ELF-1 (cell line): ENCODE measurements at regions not wholly inside any gene's neighbourhood (a gene's known extent, or its start where the extent isn't known, plus 50 kb on each side); places are given as distances from the start of the nearest gene placed in this dataset.

Source experiments
- DNase-seq: peaks from one replicate; pipeline ENCODE4 v3.0.0-alpha.2; 2016; ENCODE audit warnings: low read depth, low spot score

GRCh38 chr3:110793611-110794010 is 278.0 kb upstream of the NECTIN3 start:
- DNase-seq: no peak

GRCh38 chr3:110795163-110795562 is 276.5 kb upstream of the NECTIN3 start:
- no peak for DNase-seq

GRCh38 chr3:110799271-110799670 is 272.3 kb upstream of the NECTIN3 start:
- DNase-seq: peak; percentile 23

- no peak for DNase-seq
These were observed 266.8 kb upstream of the NECTIN3 start for GRCh38 chr3:110804856-110805255.

- no peak for DNase-seq
These were observed 264.7 kb upstream of the NECTIN3 start for GRCh38 chr3:110806924-110807323.

- no peak for DNase-seq
These were observed 263.0 kb upstream of the NECTIN3 start for GRCh38 chr3:110808630-110809029.

- no peak for DNase-seq
These were observed 261.3 kb upstream of the NECTIN3 start for GRCh38 chr3:110810356-110810755.

- no peak for DNase-seq
These were observed 260.6 kb upstream of the NECTIN3 start for GRCh38 chr3:110811050-110811449.

GRCh38 chr3:110813541-110813940 is 258.1 kb upstream of the NECTIN3 start:
- no peak for DNase-seq

- DNase-seq: peak; percentile 4
These were observed 257.2 kb upstream of the NECTIN3 start for GRCh38 chr3:110814170-110815007.

- no peak for DNase-seq
These were observed 256.5 kb upstream of the NECTIN3 start for GRCh38 chr3:110815008-110815583.

- DNase-seq: no peak
These were observed 255.6 kb upstream of the NECTIN3 start for GRCh38 chr3:110816008-110816407.

- no peak for DNase-seq
These were observed 250.0 kb upstream of the NECTIN3 start for GRCh38 chr3:110821586-110821985.

- no peak for DNase-seq
These were observed 248.6 kb upstream of the NECTIN3 start for GRCh38 chr3:110822971-110823370.

GRCh38 chr3:110846971-110847370 is 224.6 kb upstream of the NECTIN3 start:
- no peak for DNase-seq

- DNase-seq: no peak
These were observed 222.6 kb upstream of the NECTIN3 start for GRCh38 chr3:110849064-110849463.

- DNase-seq: no peak
These were observed 219.9 kb upstream of the NECTIN3 start for GRCh38 chr3:110851736-110852135.

- DNase-seq: no peak
These were observed 216.4 kb upstream of the NECTIN3 start for GRCh38 chr3:110855207-110855606.

- no peak for DNase-seq
These were observed 214.7 kb upstream of the NECTIN3 start for GRCh38 chr3:110856916-110857315.

GRCh38 chr3:110858549-110858948 is 213.1 kb upstream of the NECTIN3 start:
- no peak for DNase-seq

GRCh38 chr3:110859336-110859735 is 212.3 kb upstream of the NECTIN3 start:
- no peak for DNase-seq

GRCh38 chr3:110859993-110860392 is 211.6 kb upstream of the NECTIN3 start:
- DNase-seq: no peak

GRCh38 chr3:110865934-110866333 is 205.7 kb upstream of the NECTIN3 start:
- DNase-seq: no peak
